Tibial artery (tissue), 4 donors: ENCODE measurements at regions not wholly inside any gene's neighbourhood (a gene's known extent, or its start where the extent isn't known, plus 50 kb on each side); places are given as distances from the start of the nearest gene placed in this dataset.

Source experiments
- DNase-seq, 2 donors: peaks; one replicate each; pipeline ENCODE4 v3.0.0-alpha.2; 2019
- H3K27ac ChIP-seq, 2 donors: fragments of 200-600 bp; sonication (generic) in 1 of 2; 1 replicate in 1 of 2; 2 replicates in 1 of 2; pipeline ENCODE4 v1.5.1; 2018 to 2019; ENCODE audit warnings: mild to moderate bottlenecking in 1 of 2
- H3K27me3 ChIP-seq, 2 donors: fragments of 200-600 bp; sonication (generic) in 1 of 2; one replicate each; pipeline versions ENCODE4 v1.5.1 to v1.6.0; 2016 to 2019
- H3K36me3 ChIP-seq, 3 donors: fragments of 200-600 bp; sonication (generic) in 2 of 3; one replicate each; pipeline ENCODE4 v1.5.1; 2016 to 2019; ENCODE audit warnings: mild to moderate bottlenecking in 2 of 3
- H3K4me1 ChIP-seq, 4 donors: fragments of 200-600 bp; sonication (generic) in 2 of 4; 1 replicate in 3 of 4; 2 replicates in 1 of 4; pipeline ENCODE4 v1.5.1; 2016 to 2019
- H3K4me3 ChIP-seq, 2 donors: fragments of 200-600 bp; sonication (generic) in 1 of 2; 1 replicate in 1 of 2; 2 replicates in 1 of 2; pipeline ENCODE4 v1.5.1; 2018 to 2019; ENCODE audit warnings: mild to moderate bottlenecking in 2 of 2
- H3K9me3 ChIP-seq, 3 donors: fragments of 200-600 bp; sonication (generic) in 1 of 3; one replicate each; pipeline ENCODE4 v1.5.1; 2016 to 2019
- CTCF ChIP-seq, 2 experiments: fragments of 200-600 bp in 1 of 2; fragments of 450-650 bp in 1 of 2; IDR thresholded peaks; one replicate each; pipeline ENCODE4 v1.5.1; 2017 to 2019; ENCODE audit warnings: antibody characterized with exemption in 2 of 2, mild to moderate bottlenecking in 1 of 2, moderate library complexity in 1 of 2
- intact Hi-C: fragments of 100-400 bp; cut with DNase I; formaldehyde crosslinking; loops from one replicate; pipeline ENCODE4 v1.15.0; 2023; ENCODE audit warnings: low total_unique reads

DNA sequence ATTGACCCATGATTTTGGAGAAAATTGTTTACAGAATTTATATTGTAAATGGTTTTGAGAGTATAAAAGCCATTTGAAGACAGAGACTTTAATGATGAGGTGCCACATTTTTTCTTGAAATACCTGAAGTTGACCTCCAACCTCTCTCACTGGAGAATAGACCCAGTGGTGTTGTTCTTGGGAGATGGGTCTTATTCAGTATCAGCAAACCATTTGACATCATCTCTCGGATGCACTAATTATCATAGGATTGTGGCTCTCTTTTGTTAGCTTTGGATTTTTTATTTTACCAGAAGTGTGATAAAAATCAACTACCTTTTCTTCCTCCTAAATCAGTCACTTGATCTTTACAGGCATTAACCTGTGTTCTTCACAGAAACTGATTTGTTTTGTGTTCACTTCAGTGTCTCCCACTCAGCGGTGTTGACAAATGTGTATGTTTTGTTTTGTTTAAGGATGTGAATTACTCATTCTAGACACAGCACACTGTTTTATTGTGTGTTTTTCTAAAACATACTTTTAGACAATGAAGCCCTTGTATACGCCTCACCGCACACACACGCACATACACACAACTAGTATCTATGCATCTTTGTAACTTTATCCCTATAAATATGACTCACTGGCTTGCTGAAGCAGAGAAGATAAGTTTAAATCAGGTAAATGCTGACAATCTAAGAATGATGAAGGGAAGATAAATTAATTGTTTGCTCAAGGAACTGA lies 455.6 kb downstream of the INHBA start:
- Histone ChIP-seq H3K36me3 (no peaks in the 10 kb centered on the region), H3K9me3 (no peaks in the 10 kb centered on the region), H3K4me1 (no peaks in the 10 kb centered on the region), H3K27me3 (no peaks in the 10 kb centered on the region), H3K27ac (no peak overlapping the region), H3K4me3 (no peak overlapping the region)
- intact Hi-C loops, result no loop called here
- no peak for DNase-seq
- no peak for TF ChIP-seq CTCF (IDR thresholded peaks at IDR 0.05)

- Histone ChIP-seq H3K36me3 (no peaks in the 10 kb centered on the region), H3K4me1 (no peaks in the 10 kb centered on the region), H3K9me3 (no peaks in the 10 kb centered on the region), H3K27me3 (no peaks in the 10 kb centered on the region), H3K27ac (no peak overlapping the region), H3K4me3 (no peak overlapping the region)
- no peak for DNase-seq
- TF ChIP-seq CTCF (IDR thresholded peaks at IDR 0.05), result no peak
- intact Hi-C loops, result no loop called here
Observed at GRCh38 chr7:41245916-41246315, 457.0 kb downstream of the INHBA start.

- TF ChIP-seq CTCF (IDR thresholded peaks at IDR 0.05), result no peak
- Histone ChIP-seq H3K4me1 (no peaks in the 10 kb centered on the region), H3K27ac (no peak overlapping the region), H3K27me3 (no peaks in the 10 kb centered on the region), H3K9me3 (no peaks in the 10 kb centered on the region), H3K36me3 (no peaks in the 10 kb centered on the region), H3K4me3 (no peak overlapping the region)
- no peak for DNase-seq
- intact Hi-C loops, result no loop called here
Observed at GRCh38 chr7:41244246-41244645, 458.6 kb downstream of the INHBA start.

- no peaks in the 10 kb centered on the region for H3K36me3 ChIP-seq
- H3K27ac ChIP-seq, result no peak overlapping the region
- H3K9me3 ChIP-seq, result no peaks in the 10 kb centered on the region
- no peaks in the 10 kb centered on the region for H3K4me1 ChIP-seq
- intact Hi-C loops, result no loop called here
- no peaks in the 10 kb centered on the region for H3K27me3 ChIP-seq
- TF ChIP-seq CTCF (IDR thresholded peaks at IDR 0.05), result no peak
- no peak overlapping the region for H3K4me3 ChIP-seq
- DNase-seq, result no peak
Observed at GRCh38 chr7:41241641-41242040, 461.2 kb downstream of the INHBA start.

DNA sequence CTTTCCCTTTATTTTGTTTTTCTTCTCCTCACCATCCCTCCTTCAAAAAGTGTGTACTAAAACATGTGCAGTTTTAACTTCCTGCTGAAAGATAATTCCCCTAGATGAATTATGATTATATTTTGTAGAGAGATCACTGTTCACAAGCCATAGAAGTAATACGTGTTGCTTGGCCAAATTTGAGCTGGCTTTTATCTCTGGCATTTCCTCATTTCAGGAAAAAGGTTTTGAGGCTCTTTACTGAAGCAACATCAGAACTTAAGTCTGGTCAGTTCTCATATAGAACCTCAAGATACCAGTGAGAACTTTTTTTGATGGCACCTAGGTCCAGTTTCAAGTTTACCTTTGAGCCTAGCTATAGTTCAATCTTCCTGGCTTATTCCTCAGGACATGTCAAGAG lies 463.3 kb downstream of the INHBA start:
- TF ChIP-seq CTCF (IDR thresholded peaks at IDR 0.05), result no peak
- Histone ChIP-seq H3K9me3 (no peaks in the 10 kb centered on the region), H3K27ac (no peak overlapping the region), H3K36me3 (no peaks in the 10 kb centered on the region), H3K4me1 (no peaks in the 10 kb centered on the region), H3K4me3 (no peak overlapping the region), H3K27me3 (no peaks in the 10 kb centered on the region)
- intact Hi-C loops, result no loop called here
- DNase-seq, result no peak
